Adrenal gland (tissue), 9 donors: ENCODE measurements at regions not wholly inside any gene's neighbourhood (a gene's known extent, or its start where the extent isn't known, plus 50 kb on each side); places are given as distances from the start of the nearest gene placed in this dataset.
"Not testable (repeated sequence)": the region's sequence is repeated elsewhere in the genome, so short reads cannot be mapped to it uniquely, and the experiment has no call there.

Experiments
- DNase-seq, 7 donors: peaks; one replicate each; pipeline ENCODE4 v3.0.0-alpha.2; 2019 to 2020
- H3K27ac ChIP-seq, 5 donors: fragments of 200-600 bp; sonication (generic) in 4 of 5; 1 replicate in 3 of 5; 2 replicates in 2 of 5; pipeline versions ENCODE4 v1.5.1 to v1.8.0; 2016 to 2020; ENCODE audit warnings: mild to moderate bottlenecking in 1 of 5
- H3K27me3 ChIP-seq: fragments of 200-600 bp; 2 replicates; pipeline ENCODE4 v1.8.0; 2021
- H3K36me3 ChIP-seq, 2 donors: fragments of 200-600 bp; replicated peaks in 1 of 2; 1 replicate in 1 of 2; 2 replicates in 1 of 2; pipeline versions ENCODE4 v1.5.1 to v1.8.0; 2018 to 2022
- H3K4me1 ChIP-seq, 2 donors: fragments of 200-600 bp; replicated peaks in 1 of 2; 1 replicate in 1 of 2; 2 replicates in 1 of 2; pipeline versions ENCODE4 v1.5.1 to v1.8.0; 2018 to 2021
- H3K4me3 ChIP-seq, 4 donors: fragments of 200-600 bp; sonication (generic) in 3 of 4; one replicate each; pipeline ENCODE4 v1.5.1; 2016 to 2018
- H3K9me3 ChIP-seq, 3 donors: fragments of 200-600 bp; sonication (generic) in 1 of 3; replicated peaks in 1 of 3; 1 replicate in 2 of 3; 2 replicates in 1 of 3; pipeline versions ENCODE4 v1.5.1 to v1.8.0; 2016 to 2021
- CTCF ChIP-seq, 6 experiments: fragments of 450-650 bp in 4 of 6; fragments of 200-600 bp in 2 of 6; sonication (generic) in 1 of 6; IDR thresholded peaks; 1 replicate in 5 of 6; 2 replicates in 1 of 6; pipeline versions ENCODE4 v1.5.1 to v1.8.0; 2016 to 2021; ENCODE audit warnings: antibody characterized with exemption in 6 of 6, mild to moderate bottlenecking in 2 of 6, moderate library complexity in 1 of 6
- POLR2A ChIP-seq, 2 donors: fragments of 450-650 bp; IDR thresholded peaks; one replicate each; pipeline ENCODE4 v1.6.1; 2017; ENCODE audit warnings: antibody characterized with exemption in 2 of 2, mild to moderate bottlenecking in 2 of 2, moderate library complexity in 1 of 2
- WGBS, 4 donors: extraction: QIAGEN DNeasy Blood & Tissue Kit in 2 of 4; methylation state at CpG; one replicate each; pipeline versions ENCODE4 v1.1.5 to v1.1.7; 2013 to 2017; 5-methylcytosine and 5-hydroxymethylcytosine counted together
- intact Hi-C, 2 donors: fragments of 100-400 bp; cut with DNase I; formaldehyde crosslinking; loops; one replicate each; pipeline versions ENCODE4 v1.14.1 to v1.15.0; 2022 to 2023
- donor health status: healthy with polysubstance abuse.
- donor health status: Bipolar disorder and iron deficiency.
- donor health status: DM: yes; HTN: yes; CAD: no.
- donor health status: DM: no; HTN: no; CAD: no.
- donor health status: DM: no; HTN: no; CAD: no.

GRCh38 chr9:40935336-40935735 lies 193.1 kb downstream of the FOXD4L6 start:
- TF ChIP-seq POLR2A (IDR thresholded peaks at IDR 0.05) (no peak), CTCF (IDR thresholded peaks at IDR 0.05) (no peak)
- H3K27ac ChIP-seq, result no peak overlapping the region
- 75 to 83% (median 79%) methylated on average over 7 of the region's 7 CpGs for WGBS, 4 donors
- no peak overlapping the region for H3K4me3 ChIP-seq
- H3K9me3 ChIP-seq, result peaks cover 0 to 14% (median 0%) of the 10 kb centered on the region in 3 donors
- H3K27me3 ChIP-seq, result no peaks in the 10 kb centered on the region
- intact Hi-C loops, result no loop called here
- no peaks in the 10 kb centered on the region for H3K4me1 ChIP-seq
- no peak for DNase-seq
- H3K36me3 ChIP-seq, result no peaks in the 10 kb centered on the region

- H3K36me3 ChIP-seq, H3K4me1 ChIP-seq, H3K27ac ChIP-seq, intact Hi-C loops, H3K4me3 ChIP-seq, H3K27me3 ChIP-seq, DNase-seq: not testable (repeated sequence)
- 89 to 97% (median 92%) methylated on average over 3 of the region's 3 CpGs for WGBS, 4 donors
- H3K9me3 ChIP-seq, result peaks cover 0 to 14% (median 0%) of the 10 kb centered on the region in 3 donors
Observed at GRCh38 chr9:40934480-40934879, 194.0 kb downstream of the FOXD4L6 start.

GRCh38 chr9:40930426-40930825 lies 198.1 kb downstream of the FOXD4L6 start:
- H3K27me3 ChIP-seq, H3K36me3 ChIP-seq, intact Hi-C loops, DNase-seq, H3K27ac ChIP-seq, H3K4me1 ChIP-seq, H3K4me3 ChIP-seq: not testable (repeated sequence)
- H3K9me3 ChIP-seq, result peaks cover 0 to 36% (median 0%) of the 10 kb centered on the region in 3 donors
- WGBS, 4 donors, result 86 to 90% (median 89%) methylated on average over 4 of the region's 4 CpGs

- H3K4me3 ChIP-seq, H3K36me3 ChIP-seq, H3K27me3 ChIP-seq, intact Hi-C loops, H3K4me1 ChIP-seq, H3K27ac ChIP-seq, DNase-seq: not testable (repeated sequence)
- peaks cover 0 to 40% (median 0%) of the 10 kb centered on the region in 3 donors for H3K9me3 ChIP-seq
- WGBS, 4 donors, result 70 to 87% (median 80%) methylated on average over 6 of the region's 6 CpGs
Observed at GRCh38 chr9:40929488-40929845, 199.0 kb downstream of the FOXD4L6 start.

GRCh38 chr9:40928803-40929487 lies 199.5 kb downstream of the FOXD4L6 start:
- no peaks in the 10 kb centered on the region for H3K4me1 ChIP-seq
- no peaks in the 10 kb centered on the region for H3K36me3 ChIP-seq
- no peak for DNase-seq
- H3K4me3 ChIP-seq, result no peak overlapping the region
- 68 to 73% (median 71%) methylated on average over 15 of the region's 15 CpGs for WGBS, 4 donors
- H3K9me3 ChIP-seq, result peaks cover 0 to 40% (median 0%) of the 10 kb centered on the region in 3 donors
- intact Hi-C loops, result no loop called here
- TF ChIP-seq CTCF (IDR thresholded peaks at IDR 0.05), result no peak
- no peak for TF ChIP-seq POLR2A (IDR thresholded peaks at IDR 0.05)
- H3K27ac ChIP-seq, result no peak overlapping the region
- H3K27me3 ChIP-seq, result no peaks in the 10 kb centered on the region
